ENCODE measurements at regions not wholly inside any gene's neighbourhood (a gene's known extent, or its start where the extent isn't known, plus 50 kb on each side); places are given as distances from the start of the nearest gene placed in this dataset.

- H3K36me3 ChIP-seq (ENCODE audit: insufficient read depth, low read length) = no peaks in the 10 kb centered on the region
- no peaks in the 10 kb centered on the region for H3K36me3 Mint-ChIP-seq (ENCODE audit: low read depth)
- no peaks in the 10 kb centered on the region for H3K27me3 ChIP-seq (ENCODE audit: control insufficient read depth in 1 of 2, insufficient read depth in 2 of 2, low read length in 2 of 2)
- H3K4me1 ChIP-seq (ENCODE audit: insufficient read depth, low read length) = no peaks in the 10 kb centered on the region
- no peak overlapping the region for H3K27ac Mint-ChIP-seq
- H3K27me3 Mint-ChIP-seq = no peaks in the 10 kb centered on the region
- DNase-seq (no peak), ATAC-seq (ENCODE audit: poor library complexity) (no peak)
- no peak overlapping the region for H3K4me3 Mint-ChIP-seq
- no peak overlapping the region for H3K4me3 ChIP-seq (ENCODE audit: low read length)
- no peak for TF ChIP-seq CTCF (IDR thresholded peaks at IDR 0.05)
- H3K9me3 Mint-ChIP-seq = no peaks in the 10 kb centered on the region
- CTCF ChIA-PET = no interaction called here
- no peaks in the 10 kb centered on the region for H3K9me3 ChIP-seq (ENCODE audit: control insufficient read depth in 1 of 2, insufficient read depth in 1 of 2, low read length in 2 of 2)
- intact Hi-C loops (cut with DNase I, micrococcal nuclease) = loop anchor here in 1 of 2 experiments (10.0 kb wide), 2 partner anchors 105 to 225 kb away; no protein-coding TSS in a partner anchor
- peaks cover 12% of the 10 kb centered on the region for H3K4me1 Mint-ChIP-seq (ENCODE audit: low read depth)
- POLR2A ChIA-PET = no interaction called here
- no peak overlapping the region for H3K27ac ChIP-seq (ENCODE audit: low read depth in 1 of 2, low read length in 2 of 2)
Observed at GRCh38 chr20:43849496-43850186, 65.0 kb upstream of the TOX2 start.

- TF ChIP-seq CTCF (IDR thresholded peaks at IDR 0.05) = no peak
- no peaks in the 10 kb centered on the region for H3K27me3 Mint-ChIP-seq
- H3K27ac Mint-ChIP-seq = no peak overlapping the region
- Histone ChIP-seq H3K4me1 (ENCODE audit: insufficient read depth, low read length) (no peaks in the 10 kb centered on the region), H3K27me3 (ENCODE audit: control insufficient read depth in 1 of 2, insufficient read depth in 2 of 2, low read length in 2 of 2) (no peaks in the 10 kb centered on the region), H3K9me3 (ENCODE audit: control insufficient read depth in 1 of 2, insufficient read depth in 1 of 2, low read length in 2 of 2) (no peaks in the 10 kb centered on the region), H3K27ac (ENCODE audit: low read depth in 1 of 2, low read length in 2 of 2) (no peak overlapping the region), H3K36me3 (ENCODE audit: insufficient read depth, low read length) (no peaks in the 10 kb centered on the region), H3K4me3 (ENCODE audit: low read length) (no peak overlapping the region)
- intact Hi-C loops (cut with DNase I, micrococcal nuclease) = loop anchor here in 1 of 2 experiments (10.0 kb wide), 2 partner anchors 108 to 228 kb away; no protein-coding TSS in a partner anchor
- ATAC-seq (ENCODE audit: poor library complexity) (no peak), DNase-seq (no peak)
- ChIA-PET CTCF (no interaction called here), POLR2A (interaction anchor here (0.6 kb wide), 1 partner anchor 75 kb away, joined by 4 read pairs; no protein-coding TSS in a partner anchor)
- no peak overlapping the region for H3K4me3 Mint-ChIP-seq
- H3K36me3 Mint-ChIP-seq (ENCODE audit: low read depth) = no peaks in the 10 kb centered on the region
- H3K4me1 Mint-ChIP-seq (ENCODE audit: low read depth) = peaks cover 12% of the 10 kb centered on the region
- no peaks in the 10 kb centered on the region for H3K9me3 Mint-ChIP-seq
Observed at GRCh38 chr20:43846516-43846905, 68.1 kb upstream of the TOX2 start.

- Histone ChIP-seq H3K4me1 (ENCODE audit: insufficient read depth, low read length) (peaks cover 7% of the 10 kb centered on the region), H3K27ac (ENCODE audit: low read depth in 1 of 2, low read length in 2 of 2) (no peak overlapping the region), H3K9me3 (ENCODE audit: control insufficient read depth in 1 of 2, insufficient read depth in 1 of 2, low read length in 2 of 2) (no peaks in the 10 kb centered on the region), H3K4me3 (ENCODE audit: low read length) (no peak overlapping the region), H3K27me3 (ENCODE audit: control insufficient read depth in 1 of 2, insufficient read depth in 2 of 2, low read length in 2 of 2) (no peaks in the 10 kb centered on the region), H3K36me3 (ENCODE audit: insufficient read depth, low read length) (no peaks in the 10 kb centered on the region)
- H3K4me1 Mint-ChIP-seq (ENCODE audit: low read depth) = peaks cover 12% of the 10 kb centered on the region
- H3K36me3 Mint-ChIP-seq (ENCODE audit: low read depth) = no peaks in the 10 kb centered on the region
- H3K9me3 Mint-ChIP-seq = no peaks in the 10 kb centered on the region
- intact Hi-C loops (cut with DNase I, micrococcal nuclease) = loop anchor here (5.0 to 10.0 kb wide), 3 partner anchors 110 to 237 kb away; no protein-coding TSS in a partner anchor
- ATAC-seq (ENCODE audit: poor library complexity) (no peak), DNase-seq (no peak)
- H3K27ac Mint-ChIP-seq = no peak overlapping the region
- CTCF ChIA-PET = no interaction called here
- H3K27me3 Mint-ChIP-seq = no peaks in the 10 kb centered on the region
- no peak overlapping the region for H3K4me3 Mint-ChIP-seq
- no peak for TF ChIP-seq CTCF (IDR thresholded peaks at IDR 0.05)
- POLR2A ChIA-PET = no interaction called here
Observed at GRCh38 chr20:43844778-43845614, 69.7 kb upstream of the TOX2 start.
